Peyer's patch (tissue), 4 donors: ENCODE measurements at regions not wholly inside any gene's neighbourhood (a gene's known extent, or its start where the extent isn't known, plus 50 kb on each side); places are given as distances from the start of the nearest gene placed in this dataset.

ENCODE experiments used
- POLR2A ChIP-seq, 2 donors: fragments of 450-650 bp; IDR thresholded peaks; one replicate each; pipeline ENCODE4 v1.5.1; 2017; ENCODE audit warnings: antibody characterized with exemption in 2 of 2, mild to moderate bottlenecking in 2 of 2, moderate library complexity in 2 of 2
- TF ChIP-seq, protein P1 (sequence below), 6 experiments: fragments of 450-650 bp in 4 of 6; fragments of 200-600 bp in 2 of 6; sonication (generic) in 1 of 6; IDR thresholded peaks; one replicate each; pipeline ENCODE4 v1.5.1; 2017 to 2019; ENCODE audit warnings: antibody characterized with exemption in 6 of 6, mild to moderate bottlenecking in 3 of 6, moderate library complexity in 1 of 6

GRCh38 chr14:99093532-99094517, 178.2 kb downstream of the BCL11B start:
- TF ChIP-seq POLR2A (IDR thresholded peaks at IDR 0.05), result no peak
- TF ChIP-seq, protein P1, sequence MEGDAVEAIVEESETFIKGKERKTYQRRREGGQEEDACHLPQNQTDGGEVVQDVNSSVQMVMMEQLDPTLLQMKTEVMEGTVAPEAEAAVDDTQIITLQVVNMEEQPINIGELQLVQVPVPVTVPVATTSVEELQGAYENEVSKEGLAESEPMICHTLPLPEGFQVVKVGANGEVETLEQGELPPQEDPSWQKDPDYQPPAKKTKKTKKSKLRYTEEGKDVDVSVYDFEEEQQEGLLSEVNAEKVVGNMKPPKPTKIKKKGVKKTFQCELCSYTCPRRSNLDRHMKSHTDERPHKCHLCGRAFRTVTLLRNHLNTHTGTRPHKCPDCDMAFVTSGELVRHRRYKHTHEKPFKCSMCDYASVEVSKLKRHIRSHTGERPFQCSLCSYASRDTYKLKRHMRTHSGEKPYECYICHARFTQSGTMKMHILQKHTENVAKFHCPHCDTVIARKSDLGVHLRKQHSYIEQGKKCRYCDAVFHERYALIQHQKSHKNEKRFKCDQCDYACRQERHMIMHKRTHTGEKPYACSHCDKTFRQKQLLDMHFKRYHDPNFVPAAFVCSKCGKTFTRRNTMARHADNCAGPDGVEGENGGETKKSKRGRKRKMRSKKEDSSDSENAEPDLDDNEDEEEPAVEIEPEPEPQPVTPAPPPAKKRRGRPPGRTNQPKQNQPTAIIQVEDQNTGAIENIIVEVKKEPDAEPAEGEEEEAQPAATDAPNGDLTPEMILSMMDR (IDR thresholded peaks at IDR 0.05), result no peak
